ENCODE measurements at regions not wholly inside any gene's neighbourhood (a gene's known extent, or its start where the extent isn't known, plus 50 kb on each side); places are given as distances from the start of the nearest gene placed in this dataset.
A peak's percentile ranks its signal among the peaks of the same experiment; 100 is the strongest.

DNA sequence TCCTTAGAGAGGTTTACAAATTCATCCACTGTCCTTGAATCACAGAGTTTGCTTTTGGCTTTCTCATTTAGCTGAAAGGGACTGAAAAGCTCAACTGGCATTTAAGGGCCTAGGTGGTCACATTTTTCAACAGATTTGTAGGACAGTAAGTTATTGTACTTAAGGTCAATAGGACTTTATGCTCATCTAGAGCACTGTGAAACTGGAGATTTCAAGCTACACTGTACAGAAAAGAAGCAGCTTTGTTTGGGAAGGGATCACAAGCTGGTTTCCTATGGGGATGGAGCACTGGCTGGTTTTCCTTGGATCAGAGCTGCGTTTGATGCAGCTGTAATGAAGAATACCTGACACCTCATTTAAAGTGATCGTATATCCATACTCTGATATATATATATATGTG, 482.7 kb downstream of the FBXO15 start:
- H3K27ac ChIP-seq = no peak overlapping the region
- TF ChIP-seq, protein P1, sequence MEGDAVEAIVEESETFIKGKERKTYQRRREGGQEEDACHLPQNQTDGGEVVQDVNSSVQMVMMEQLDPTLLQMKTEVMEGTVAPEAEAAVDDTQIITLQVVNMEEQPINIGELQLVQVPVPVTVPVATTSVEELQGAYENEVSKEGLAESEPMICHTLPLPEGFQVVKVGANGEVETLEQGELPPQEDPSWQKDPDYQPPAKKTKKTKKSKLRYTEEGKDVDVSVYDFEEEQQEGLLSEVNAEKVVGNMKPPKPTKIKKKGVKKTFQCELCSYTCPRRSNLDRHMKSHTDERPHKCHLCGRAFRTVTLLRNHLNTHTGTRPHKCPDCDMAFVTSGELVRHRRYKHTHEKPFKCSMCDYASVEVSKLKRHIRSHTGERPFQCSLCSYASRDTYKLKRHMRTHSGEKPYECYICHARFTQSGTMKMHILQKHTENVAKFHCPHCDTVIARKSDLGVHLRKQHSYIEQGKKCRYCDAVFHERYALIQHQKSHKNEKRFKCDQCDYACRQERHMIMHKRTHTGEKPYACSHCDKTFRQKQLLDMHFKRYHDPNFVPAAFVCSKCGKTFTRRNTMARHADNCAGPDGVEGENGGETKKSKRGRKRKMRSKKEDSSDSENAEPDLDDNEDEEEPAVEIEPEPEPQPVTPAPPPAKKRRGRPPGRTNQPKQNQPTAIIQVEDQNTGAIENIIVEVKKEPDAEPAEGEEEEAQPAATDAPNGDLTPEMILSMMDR (conservative IDR thresholded peaks at IDR 0.05) = no peak

DNA sequence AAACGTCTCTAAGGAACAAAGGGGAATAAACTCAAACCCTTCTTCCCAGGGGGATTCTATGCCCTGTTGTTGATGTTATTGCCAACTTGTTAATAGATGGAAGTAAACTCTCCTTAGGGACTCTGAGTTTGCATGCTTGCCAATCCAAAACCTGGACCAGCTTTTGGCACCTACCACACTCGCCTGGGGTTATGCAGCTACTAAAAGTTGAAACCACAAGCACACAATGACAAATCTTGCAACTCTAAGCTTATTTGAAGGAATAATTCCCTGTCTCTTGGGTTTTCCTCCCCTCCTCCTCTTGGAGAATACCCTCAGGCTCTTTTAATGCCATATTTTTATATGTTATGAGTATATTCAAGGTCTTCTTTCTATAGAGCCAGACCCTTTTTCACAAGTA, 484.1 kb downstream of the FBXO15 start:
- TF ChIP-seq, protein P1 (conservative IDR thresholded peaks at IDR 0.05) = no peak
- H3K27ac ChIP-seq = no peak overlapping the region

DNA sequence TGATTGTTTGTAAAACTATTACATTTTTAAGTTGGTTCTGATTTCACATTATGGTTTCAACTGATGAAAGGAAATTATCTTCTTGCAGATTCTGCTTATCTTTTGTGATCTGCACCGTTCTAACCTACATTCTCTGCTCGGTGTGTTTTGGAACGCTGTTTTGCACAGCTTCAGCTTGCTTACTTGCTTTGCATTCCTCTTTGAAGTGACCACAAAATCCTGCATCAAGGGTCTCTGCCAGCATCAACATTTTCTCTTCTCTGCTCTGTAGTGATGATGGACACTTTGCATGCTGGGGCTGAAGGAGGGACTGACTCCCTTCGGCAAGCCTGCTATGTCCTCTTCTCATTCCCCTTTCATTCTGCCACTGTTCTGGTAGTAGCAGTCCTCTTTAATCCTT, 485.2 kb downstream of the FBXO15 start:
- TF ChIP-seq, protein P1 (conservative IDR thresholded peaks at IDR 0.05) = no peak
- H3K27ac ChIP-seq = peak overlapping the region; percentile 70; the same call in 1 of the 2 replicates

DNA sequence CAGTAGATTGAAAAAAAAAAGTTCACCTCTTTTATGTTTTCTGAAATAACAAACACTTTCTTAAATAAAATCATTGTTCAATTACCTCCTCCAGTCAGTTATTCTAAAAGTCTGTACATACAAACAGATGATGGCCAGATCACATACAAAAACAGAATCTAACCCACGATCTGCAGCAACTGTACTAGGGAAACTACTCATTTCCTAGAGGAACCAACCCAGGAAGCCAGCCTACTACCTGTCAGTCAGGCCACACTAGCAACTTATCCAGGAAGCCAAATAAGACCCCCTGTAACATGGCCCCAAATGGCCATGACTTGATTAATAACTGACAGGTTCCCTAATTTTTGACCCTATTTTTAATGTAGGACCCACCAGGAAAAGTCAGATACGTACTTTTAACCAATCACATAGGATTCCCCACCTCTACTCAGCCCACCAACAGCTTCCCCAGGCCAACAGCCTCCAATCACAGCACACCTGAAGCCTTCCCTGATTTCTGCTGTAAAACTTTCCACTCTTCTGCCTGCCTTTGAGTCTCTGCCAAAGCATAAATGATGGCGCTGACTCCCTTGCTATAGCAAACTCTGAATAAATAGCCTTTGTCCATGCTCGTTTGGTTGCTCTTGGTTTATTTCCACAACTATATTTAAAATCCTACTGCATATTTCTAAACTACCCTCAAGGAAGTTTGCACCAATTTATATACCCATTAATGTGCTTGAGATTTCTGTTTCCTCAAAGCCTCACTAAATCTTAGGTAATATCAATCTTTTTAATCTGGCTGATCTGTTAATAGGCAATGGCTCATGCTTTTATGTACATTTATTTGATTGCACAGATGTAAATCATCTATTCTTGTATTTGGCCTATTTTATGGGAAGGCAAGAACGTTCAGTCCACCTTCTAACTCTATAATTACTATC, 486.4 kb downstream of the FBXO15 start:
- TF ChIP-seq, protein P1 (conservative IDR thresholded peaks at IDR 0.05) = no peak
- H3K27ac ChIP-seq = peak overlapping the region; percentile 70

DNA sequence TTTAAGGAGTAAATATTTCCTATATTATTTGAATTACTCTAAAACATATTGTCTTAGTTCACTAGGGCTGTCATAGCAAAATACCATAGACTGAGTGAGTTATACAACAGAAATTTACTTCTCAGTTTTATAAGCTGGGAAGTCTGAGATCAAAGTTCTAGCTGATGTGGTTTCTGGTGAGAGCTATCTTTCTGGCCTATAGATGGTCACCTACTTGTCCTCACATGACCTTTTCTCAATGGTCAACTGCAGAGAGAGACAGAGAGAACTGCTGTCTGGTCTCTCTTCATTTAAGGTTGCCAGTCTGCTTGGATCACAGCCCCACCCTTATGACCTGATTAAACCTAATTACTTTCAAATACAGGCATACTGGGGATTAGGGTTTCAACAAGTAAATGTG, 490.9 kb downstream of the FBXO15 start:
- TF ChIP-seq, protein P1 (conservative IDR thresholded peaks at IDR 0.05) = no peak
- H3K27ac ChIP-seq = no peak overlapping the region

DNA sequence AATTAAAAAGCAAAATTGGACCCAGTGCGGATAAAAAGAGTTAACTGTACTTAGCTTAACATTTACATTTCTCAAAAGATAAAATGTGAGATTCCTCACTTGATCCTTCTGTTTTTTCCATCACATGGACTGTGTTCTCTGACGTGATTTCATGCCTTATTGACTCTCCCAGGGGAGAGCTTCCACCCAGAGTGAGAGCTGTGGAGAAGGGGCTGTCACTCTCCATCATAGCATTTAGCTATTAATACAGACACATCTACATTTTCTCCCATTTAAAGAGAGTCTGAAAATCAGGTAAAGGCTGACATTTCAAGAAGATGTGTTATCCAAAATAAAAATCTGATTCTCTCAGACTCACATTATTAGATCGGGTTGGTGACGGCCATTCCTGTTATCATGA, 493.8 kb downstream of the FBXO15 start:
- TF ChIP-seq, protein P1 (conservative IDR thresholded peaks at IDR 0.05) = no peak
- H3K27ac ChIP-seq = no peak overlapping the region

DNA sequence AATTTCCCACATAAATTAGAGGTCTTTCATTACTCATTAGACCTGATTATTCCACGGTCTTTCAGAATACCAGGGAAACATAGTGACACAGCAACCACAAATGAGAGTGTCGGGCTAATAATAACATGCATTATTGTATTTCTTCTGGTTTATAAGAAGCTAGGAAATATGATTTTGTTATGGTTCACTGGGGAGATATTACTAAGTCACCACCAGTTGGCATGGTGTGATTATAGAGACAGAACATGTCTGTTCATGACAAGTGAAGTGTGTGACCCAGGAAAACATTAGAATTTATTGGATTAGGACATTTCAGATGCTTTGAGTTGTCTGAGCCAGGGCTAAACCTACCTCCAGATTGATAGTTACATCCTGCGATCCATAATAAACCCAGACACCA, 494.4 kb downstream of the FBXO15 start:
- TF ChIP-seq, protein P1 (conservative IDR thresholded peaks at IDR 0.05) = no peak

More for the DNA sequence above, 494.4 kb downstream of the FBXO15 start:
- no peak overlapping the region for H3K27ac ChIP-seq
